SHP77 (cell line): ENCODE measurements at regions not wholly inside any gene's neighbourhood (a gene's known extent, or its start where the extent isn't known, plus 50 kb on each side); places are given as distances from the start of the nearest gene placed in this dataset.

ENCODE experiments used
- DNase-seq, 2 experiments: peaks; one replicate each; lab custom pipeline; 2025; lab: John Stamatoyannopoulos, UW

DNA sequence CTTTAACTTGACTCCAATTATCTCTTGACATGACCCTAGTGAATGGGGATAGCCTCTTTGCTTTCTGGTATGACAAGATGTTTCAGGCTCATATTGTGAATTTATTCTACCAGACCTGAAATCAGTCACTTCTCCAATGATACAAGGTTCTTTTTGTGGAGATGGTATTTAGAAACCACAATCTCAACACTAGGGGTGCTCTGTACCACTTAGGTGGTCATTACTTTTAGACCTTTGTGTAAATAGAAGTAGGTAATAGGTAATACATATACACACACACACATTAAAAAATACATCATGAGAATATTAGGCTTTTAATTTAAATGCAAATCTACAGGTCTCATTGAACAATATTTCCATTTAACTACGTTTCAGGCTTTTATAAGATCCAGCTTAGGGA is 199.0 kb upstream of the RHOBTB1 start:
- no peak for DNase-seq

GRCh38 chr10:61140765-61141392 is 196.9 kb upstream of the RHOBTB1 start:
- no peak for DNase-seq

- no peak for DNase-seq
These were observed 195.6 kb upstream of the RHOBTB1 start for GRCh38 chr10:61139592-61139953.

DNA sequence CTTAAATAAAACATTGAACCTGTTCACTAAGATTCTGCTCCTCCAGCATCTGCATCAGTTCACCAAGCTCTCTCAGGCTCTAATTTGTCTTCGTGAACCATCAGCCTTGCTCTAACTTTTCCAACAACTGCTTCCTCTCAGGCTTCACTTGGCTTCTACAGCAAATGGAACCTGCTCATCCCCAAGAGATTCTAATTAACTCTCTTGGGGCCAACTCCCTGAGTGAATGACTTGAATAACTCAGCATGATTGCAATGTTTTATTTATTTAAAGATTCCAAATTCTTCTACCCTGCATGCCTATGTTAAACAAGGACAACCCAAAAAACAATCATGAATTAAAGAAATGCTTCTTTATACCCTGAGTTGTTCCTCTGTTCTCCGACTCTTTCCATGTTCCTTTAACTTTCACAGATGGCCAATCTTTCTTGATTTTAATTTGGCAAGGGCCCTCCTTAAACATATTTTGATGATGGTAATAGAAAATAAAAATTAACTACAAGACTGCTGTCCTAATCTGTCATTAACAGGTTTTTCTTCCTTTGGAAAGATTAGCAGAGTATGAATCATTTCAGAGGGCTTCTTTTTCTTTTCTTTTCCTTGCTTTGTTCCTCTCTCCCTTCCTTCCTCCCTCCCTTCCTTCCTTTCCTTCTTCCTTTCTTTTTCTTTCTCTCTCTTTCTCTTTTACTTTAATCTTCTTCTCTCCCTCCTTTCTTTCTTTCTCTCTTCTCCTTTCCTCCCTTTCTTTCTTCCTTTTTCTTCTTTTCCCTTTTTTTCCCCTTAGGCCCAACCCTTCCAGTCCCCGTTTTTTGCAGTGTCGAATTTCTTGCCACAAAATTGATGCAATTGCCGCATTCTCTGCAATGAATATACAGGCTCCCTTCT is 195.0 kb upstream of the RHOBTB1 start:
- no peak for DNase-seq

GRCh38 chr10:61136139-61136538 is 192.2 kb upstream of the RHOBTB1 start:
- DNase-seq = no peak

GRCh38 chr10:61135276-61135721 is 191.3 kb upstream of the RHOBTB1 start:
- DNase-seq = no peak

GRCh38 chr10:61130366-61130765 is 186.4 kb upstream of the RHOBTB1 start:
- DNase-seq = no peak

GRCh38 chr10:61128196-61128595 is 184.2 kb upstream of the RHOBTB1 start:
- no peak for DNase-seq

DNA sequence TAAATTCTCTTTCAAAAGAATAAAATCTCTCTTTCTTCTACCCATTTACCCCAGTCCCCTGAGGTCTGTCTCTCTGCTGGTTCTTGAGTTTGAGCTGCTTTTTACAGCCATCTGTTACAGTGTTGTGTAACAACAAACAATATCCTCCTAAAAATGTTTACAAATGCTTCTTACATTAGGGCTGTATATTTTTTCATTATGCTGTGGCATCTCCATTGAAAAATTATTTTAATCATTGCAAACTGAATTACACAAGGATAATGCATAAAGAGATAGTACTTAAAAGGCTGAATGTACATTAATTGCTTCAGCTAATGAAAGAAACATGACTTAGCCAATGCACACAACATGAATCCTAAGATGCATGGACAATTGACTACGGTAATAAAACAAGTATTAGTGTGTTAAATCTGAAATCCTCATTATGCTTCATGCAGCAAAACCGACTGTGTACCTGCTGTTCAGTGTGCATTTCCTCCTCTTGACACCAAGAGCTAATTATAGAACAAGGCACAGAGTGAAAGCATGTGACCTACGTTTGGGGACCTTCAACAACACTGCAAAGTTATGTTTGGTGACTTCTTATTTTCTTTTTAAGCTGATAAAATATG is 181.7 kb upstream of the RHOBTB1 start:
- no peak for DNase-seq

DNA sequence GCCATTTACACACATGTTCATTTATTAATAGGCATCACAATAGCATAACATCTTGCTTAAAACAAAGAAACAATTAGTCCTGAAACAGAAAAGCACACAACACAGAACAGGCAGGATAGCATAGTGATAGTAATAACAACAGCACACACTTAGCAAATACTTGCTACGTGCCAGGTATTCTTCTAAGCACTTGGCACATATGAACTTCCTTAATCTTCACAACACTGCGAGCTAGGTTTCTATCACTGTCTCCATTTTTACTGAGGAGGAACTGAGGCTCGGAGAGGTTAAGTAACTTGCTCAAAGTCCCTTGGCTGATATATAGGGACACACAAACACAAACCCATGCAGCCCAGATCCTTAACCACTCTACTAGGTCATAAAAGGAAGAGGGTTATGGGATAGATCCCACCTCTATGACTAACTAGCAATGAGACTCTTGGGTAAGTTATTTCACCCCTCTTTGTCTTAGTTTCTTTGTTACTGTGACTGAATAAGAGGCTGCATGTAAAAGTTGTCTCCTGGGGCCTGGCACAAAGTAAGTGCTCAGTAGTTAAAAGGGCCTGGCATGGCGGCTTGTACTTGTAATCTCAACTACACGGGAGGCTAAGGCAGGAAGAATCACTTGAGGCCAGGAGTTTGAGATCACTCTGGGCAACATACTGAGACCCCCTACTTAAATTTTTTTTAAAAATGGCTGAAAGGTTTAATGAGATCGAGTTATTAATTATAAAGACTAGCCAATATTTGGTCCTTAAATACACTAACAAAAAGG is 181.0 kb upstream of the RHOBTB1 start:
- DNase-seq = no peak

DNA sequence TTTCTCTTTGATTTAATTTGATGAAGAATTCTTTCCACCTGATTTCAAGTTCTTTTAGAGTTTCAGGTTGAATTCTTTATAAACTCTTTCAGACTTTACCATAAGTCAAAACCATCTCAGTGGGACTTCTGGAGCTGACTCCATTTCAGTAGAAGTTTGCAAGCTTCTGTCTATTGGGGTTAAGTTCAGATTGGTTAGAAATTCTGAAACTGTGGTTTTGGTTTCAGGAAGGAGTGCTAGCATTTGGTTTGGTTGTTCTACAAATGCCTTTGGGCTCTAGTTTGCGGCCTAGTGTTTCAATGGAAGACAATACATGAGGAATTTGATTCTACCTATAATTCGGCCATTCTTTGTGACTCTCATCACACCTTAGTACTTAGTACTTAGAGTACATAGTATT is 176.8 kb upstream of the RHOBTB1 start:
- DNase-seq = no peak

DNA sequence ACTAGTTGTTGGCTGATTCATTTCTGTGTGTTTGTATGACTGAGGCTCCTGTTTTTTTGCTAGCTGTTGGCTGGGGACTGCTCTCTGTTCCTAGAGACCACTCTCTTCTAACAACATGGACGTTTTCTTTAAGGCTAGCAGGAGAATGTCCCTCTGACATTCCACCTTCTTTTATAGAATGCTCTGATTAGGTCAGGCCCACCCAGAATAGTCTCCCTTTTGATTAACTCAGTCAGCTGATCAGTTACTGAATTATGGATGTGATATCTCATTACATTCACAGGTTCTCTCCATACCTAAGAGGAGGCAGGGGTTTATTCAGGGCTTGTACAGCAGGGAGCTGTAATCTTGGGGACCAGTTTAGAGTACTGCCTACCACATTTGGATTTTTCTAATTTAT is 175.6 kb upstream of the RHOBTB1 start:
- no peak for DNase-seq

- DNase-seq = no peak
These were observed 171.9 kb upstream of the RHOBTB1 start for GRCh38 chr10:61115897-61116296.

DNA sequence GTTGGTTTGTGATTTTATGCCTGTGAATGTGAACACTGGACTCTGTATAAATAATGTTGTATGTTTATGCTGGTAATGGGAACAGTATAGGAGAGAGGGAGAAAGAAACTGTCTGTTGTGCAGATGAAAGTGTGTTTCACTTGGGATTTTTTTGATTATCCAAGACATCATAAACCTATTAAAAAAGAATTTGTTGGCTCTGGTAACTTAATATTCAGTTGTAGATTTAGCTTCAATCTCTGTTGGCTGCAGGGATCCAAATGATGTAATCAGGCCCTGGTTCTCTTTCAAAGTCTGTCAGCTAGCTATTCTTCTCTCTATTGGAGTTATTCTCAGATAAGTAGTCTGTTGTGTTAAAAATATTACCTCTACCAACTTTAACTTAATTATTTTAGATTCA is 168.8 kb upstream of the RHOBTB1 start:
- DNase-seq = no peak

DNA sequence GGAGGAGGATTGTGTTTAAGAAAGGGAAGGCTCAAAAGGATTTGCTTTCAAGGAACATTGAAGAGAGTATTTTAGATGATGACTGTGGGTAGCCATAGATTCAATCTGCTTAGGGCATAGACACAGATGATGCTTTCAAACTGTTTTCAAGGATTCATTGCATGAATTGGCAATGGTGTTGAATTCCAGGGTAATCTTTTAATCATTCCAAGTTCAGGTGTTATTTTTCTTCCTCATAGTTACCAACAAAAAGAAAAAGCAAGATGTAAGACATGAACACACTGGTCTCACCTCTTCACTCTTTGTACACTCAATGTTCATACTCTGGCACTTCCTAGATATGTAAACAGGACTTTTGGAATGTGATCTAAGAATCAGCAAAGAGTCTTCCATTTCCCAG is 167.0 kb upstream of the RHOBTB1 start:
- DNase-seq = no peak

- DNase-seq = no peak
These were observed 166.3 kb upstream of the RHOBTB1 start for GRCh38 chr10:61110188-61110844.

DNA sequence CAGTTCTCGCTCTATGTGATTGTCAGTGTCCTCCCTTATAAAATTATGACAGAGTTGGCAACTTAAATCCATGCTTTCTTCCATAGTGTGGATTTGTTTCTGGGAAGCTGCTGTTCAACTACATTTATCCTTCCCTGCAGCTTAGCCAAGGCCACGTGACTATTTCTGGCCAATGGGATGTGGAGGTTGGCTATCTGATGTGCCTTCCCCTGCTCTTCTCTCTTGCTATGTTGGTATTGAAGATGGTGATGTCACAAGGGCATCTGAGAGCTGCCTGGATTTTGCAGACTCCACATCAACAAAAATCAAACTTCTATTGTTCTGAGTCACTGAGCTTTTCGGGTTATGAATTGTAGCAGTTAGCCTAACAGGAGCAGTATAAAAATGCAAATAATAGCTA is 164.9 kb upstream of the RHOBTB1 start:
- no peak for DNase-seq

GRCh38 chr10:61100887-61101286 is 156.9 kb upstream of the RHOBTB1 start:
- DNase-seq = no peak

DNA sequence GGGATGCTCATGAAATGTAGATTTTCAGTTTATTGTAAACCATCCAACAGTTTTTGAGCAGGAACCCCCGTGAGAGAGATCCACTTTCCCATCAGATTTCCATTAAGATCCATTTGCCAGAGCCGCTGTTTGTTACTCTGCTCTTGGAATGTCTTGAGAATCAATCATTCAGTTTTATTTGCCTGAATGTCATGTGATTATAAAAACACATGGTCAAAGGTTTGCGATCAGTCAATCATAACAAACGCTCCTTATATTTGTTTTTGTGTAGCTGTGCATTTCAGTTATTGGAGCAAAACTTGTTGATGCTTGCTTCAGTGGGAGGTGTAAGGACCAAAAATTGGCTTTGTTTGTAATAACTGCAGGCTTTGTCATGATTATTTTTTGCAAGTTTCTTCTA is 155.8 kb upstream of the RHOBTB1 start:
- DNase-seq = no peak

- no peak for DNase-seq
These were observed 155.0 kb upstream of the RHOBTB1 start for GRCh38 chr10:61098966-61099365.

GRCh38 chr10:61097026-61097425 is 153.0 kb upstream of the RHOBTB1 start:
- no peak for DNase-seq

GRCh38 chr10:61096056-61096455 is 152.1 kb upstream of the RHOBTB1 start:
- no peak for DNase-seq
